GM19023 (cell line): ENCODE measurements at regions not wholly inside any gene's neighbourhood (a gene's known extent, or its start where the extent isn't known, plus 50 kb on each side); places are given as distances from the start of the nearest gene placed in this dataset.
A peak's percentile ranks its signal among the peaks of the same experiment; 100 is the strongest.
"Not testable (repeated sequence)": the region's sequence is repeated elsewhere in the genome, so short reads cannot be mapped to it uniquely, and the experiment has no call there.

Experiments used
- ATAC-seq: cut with Tn5 transposase; IDR thresholded peaks from one replicate; pipeline ENCODE4 v1.9.1; 2021; ENCODE audit warnings: mild to moderate bottlenecking, moderate library complexity; ENCODE audit not compliant: unreplicated experiment

- no peak for ATAC-seq
These were observed 73.0 kb upstream of the EPCAM start for GRCh38 chr2:47295981-47296635.

- ATAC-seq: no peak
These were observed 73.8 kb upstream of the EPCAM start for GRCh38 chr2:47295131-47295980.

- ATAC-seq: no peak
These were observed 75.1 kb upstream of the EPCAM start for GRCh38 chr2:47293976-47294375.

DNA sequence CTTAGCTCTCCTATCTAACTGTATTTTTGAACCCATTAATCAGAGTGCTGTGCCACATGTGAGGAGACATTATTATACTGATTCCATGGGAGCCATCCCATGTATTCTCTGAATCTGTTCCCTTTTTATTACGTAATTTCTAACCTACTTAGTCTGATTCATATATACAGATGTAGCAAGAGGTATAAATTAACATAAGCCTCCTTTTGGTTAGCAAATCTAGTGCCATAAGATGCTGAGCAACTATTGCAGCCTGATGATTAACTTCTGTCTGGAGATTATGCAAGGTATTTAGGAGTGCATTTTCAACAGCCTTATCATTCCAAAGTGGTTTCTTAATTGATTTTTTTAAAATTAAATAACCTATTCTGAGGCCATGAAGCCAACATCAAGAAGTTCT is 80.2 kb upstream of the EPCAM start:
- ATAC-seq: no peak

DNA sequence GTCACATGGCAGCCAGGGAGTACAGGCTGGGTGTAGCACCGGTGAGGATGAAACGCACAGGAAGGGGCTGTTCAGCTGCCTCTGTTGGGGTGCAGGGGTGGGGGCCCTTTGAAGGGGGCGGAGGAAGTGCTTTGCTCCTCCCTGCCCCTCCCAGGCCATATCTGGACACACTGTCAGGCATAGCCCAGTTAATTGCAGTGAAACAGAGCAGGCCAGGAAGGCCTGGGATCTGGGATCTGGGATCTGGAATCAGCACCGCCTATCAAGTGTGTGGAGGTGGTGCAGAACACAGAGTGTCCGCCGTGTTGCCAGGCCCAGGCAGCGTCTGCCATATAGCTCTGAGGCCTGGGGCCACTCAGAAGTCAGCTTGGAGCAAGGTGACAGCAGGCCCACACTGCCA is 85.5 kb upstream of the EPCAM start:
- ATAC-seq: no peak

GRCh38 chr2:47282621-47283272 is 86.4 kb upstream of the EPCAM start:
- no peak for ATAC-seq

GRCh38 chr2:47279525-47279924 is 89.6 kb upstream of the EPCAM start:
- not testable (repeated sequence) for ATAC-seq

DNA sequence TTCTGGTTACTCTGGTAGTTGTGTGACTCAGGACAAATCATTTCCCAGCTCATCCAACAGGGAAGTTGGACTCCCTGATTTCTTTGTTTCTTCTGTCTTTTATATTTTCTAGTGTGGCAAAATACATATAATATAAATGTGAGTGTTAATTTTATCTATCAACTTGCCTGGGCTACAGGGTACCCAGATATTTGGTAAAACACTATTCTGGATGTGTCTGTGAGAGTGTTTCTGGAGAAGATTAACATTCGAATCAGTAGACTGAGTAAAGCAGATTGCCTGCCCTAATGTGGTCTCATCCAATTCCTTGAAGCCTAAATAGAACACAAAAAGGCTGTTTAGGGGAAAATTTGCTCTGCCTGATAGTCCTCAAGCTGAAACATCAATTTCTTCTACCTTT is 91.1 kb upstream of the EPCAM start:
- no peak for ATAC-seq

DNA sequence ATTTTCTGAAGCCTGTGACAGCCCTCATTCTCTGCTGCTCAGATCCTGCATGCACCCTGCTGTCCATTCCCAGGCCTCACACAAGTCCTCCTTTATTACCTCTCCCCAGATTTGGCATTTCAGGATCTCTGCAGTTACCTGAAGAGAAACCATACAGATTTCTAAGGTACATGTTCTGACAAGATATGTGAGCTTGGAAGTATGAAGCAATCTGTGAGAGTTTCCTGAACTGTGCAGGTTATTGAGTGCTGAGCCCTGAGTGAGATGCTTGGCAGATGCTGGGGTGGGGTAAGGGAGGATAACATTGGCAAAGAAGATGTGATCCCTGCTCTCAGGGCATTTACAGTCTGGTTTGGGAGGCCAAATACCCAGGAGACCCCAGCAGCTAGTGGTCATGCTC is 91.9 kb upstream of the EPCAM start:
- ATAC-seq: no peak

DNA sequence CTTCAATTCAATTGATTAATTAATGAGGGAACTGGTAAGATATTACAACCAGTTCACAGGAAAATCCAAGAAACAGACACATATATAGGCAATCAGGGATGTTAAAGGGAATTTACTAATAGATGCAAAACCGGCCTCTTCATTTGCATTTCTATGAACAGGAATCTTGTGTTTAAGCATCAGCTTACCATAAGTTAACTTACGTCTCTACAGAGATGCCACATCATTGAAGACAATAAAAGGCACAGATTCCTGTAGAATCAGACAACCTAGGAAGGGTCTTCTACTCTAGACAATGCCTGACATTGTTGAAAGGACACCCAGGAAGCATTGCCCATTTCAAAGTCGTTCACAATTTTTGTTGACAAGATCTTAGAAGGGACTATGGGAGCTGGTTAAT is 93.0 kb upstream of the EPCAM start:
- no peak for ATAC-seq

DNA sequence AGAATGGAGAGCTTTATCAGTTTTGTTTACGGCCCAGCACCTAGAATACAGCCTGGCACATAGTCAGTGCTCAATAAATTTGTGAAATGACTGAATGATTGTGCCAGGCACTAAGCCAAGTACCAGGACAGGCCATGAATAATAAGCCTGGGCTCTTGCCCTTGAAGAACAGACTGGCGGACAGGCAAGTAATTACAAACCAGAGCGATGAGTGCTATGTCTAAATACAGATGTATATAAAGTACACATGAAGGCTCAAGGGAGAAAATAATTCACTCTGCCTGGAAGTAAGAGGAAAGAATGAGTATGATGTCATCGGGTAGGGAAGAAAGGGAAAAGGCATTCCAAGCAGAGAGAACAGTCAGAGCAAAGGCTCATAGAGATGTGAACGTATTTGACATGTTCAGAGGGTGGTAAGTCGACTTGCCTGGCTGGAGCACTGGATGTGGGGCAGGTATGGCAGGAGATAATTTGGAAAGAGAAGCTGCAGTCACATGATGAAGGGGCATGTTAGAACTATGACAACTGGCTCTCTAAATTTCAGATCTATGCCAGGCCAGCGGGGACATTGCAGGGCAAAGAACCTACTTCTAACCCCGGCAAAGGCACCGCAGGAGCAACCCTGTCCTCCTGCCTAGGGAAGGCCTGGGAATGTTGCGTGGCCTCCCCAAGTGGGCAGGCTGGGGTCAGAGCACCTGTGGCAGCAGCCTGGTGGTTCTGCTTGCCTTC is 94.9 kb upstream of the EPCAM start:
- no peak for ATAC-seq

GRCh38 chr2:47272905-47273758 is 96.0 kb upstream of the EPCAM start:
- ATAC-seq: no peak

DNA sequence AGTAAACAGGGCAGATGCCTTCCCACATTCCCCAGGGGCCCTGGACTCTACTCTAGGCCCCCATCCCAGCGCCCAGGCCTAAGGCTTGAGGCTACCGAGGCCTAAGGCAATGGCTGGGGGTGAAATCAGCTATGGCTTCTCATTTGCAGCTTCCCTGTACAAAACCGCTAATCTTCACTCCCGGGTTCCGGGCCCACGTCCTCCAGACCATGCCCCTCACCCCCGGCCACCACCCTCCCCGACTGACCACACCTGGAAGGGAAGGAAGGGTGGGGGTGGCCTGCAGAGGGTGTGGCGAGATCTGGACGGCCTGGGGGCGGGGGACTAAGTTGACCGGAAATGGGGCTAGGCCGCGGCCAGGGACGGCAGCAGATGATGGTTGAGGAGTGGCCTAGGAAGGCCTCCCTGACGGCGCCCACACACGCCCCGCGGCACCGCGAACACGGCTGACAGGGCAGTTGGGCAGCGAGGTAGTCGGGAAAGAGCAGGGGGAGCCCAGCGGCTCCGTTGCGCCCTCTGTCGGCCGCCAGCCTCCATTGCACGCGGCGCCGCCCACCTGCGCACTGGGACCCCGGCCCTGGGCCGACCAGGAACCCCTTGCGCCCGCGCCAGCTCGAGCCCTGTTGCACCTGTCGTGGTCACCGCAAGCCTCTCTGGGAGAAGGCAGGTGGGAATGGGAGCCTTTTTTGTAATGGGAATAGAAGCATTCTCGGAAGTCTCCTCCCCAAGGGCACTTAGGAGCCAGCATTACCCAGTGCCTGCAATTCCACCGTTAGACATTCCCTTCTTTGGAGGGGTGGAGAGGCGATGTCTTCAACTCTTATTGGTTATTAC is 95.9 kb upstream of the CALM2 start:
- peak; percentile 75 for ATAC-seq

GRCh38 chr2:47271054-47272000 is 95.0 kb upstream of the CALM2 start:
- ATAC-seq: no peak

- ATAC-seq: no peak
These were observed 94.1 kb upstream of the CALM2 start for GRCh38 chr2:47270421-47270820.

DNA sequence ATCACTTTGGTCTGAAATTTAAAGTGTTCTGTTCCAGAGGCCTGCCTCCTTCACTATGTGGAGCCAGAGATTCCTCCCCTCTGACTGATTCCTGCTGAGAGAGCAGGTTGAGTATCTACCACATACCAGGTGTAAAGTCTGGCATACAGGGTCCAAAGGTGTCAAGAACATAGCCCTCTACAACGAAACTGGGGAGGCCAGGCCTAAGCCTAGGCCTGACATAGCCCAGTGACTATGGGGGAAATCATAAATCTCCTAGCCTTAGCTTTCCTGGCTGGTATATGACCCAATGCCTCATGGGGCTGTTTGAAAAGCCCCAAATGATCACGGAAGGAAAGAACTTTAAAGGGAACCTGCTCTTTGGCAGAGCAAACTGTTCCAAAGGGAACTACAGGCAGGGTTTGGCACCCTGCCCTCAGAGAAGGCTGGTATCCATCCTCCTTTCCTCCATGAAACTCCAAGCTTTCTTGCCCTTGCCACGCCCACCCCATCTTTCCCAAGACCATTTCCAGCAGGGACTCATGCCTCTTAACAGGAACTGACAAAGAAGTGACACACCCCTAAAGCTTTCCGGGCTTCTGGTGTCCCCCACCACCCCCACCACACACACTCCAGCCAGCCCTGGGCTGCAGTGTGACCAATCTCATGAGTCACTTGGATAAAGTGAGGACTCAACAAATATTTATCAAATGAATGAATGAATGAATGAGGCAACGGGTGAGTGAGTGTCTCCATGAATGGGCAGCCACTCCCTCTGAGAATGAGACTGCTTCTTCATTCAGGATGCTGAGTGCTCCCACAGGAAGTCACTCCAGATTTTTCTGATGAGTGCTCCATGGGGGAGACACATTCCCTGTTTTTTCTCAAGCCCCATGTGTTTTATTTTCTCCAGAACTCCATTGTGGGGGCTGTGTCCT is 93.3 kb upstream of the CALM2 start:
- no peak for ATAC-seq

DNA sequence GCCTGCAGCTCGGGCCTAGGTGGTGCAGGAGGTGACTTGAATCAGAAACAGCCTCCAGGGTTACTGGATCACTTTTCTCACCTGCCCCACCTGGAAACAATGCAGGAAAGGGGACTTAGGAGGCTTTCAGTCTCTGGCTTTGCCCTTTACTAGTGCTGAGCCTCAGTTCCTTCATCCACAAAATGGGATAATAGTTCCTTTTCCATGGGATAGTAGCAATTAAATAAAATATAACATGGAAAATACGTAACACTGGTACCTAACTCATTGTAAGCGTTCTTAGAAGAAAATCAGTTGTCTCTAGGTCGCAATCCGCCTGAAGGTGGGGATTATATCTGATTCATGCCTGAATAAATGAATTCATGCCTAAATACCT is 91.4 kb upstream of the CALM2 start:
- ATAC-seq: no peak
